ENCODE measurements at regions not wholly inside any gene's neighbourhood (a gene's known extent, or its start where the extent isn't known, plus 50 kb on each side); places are given as distances from the start of the nearest gene placed in this dataset.
A peak's percentile ranks its signal among the peaks of the same experiment; 100 is the strongest.

DNA sequence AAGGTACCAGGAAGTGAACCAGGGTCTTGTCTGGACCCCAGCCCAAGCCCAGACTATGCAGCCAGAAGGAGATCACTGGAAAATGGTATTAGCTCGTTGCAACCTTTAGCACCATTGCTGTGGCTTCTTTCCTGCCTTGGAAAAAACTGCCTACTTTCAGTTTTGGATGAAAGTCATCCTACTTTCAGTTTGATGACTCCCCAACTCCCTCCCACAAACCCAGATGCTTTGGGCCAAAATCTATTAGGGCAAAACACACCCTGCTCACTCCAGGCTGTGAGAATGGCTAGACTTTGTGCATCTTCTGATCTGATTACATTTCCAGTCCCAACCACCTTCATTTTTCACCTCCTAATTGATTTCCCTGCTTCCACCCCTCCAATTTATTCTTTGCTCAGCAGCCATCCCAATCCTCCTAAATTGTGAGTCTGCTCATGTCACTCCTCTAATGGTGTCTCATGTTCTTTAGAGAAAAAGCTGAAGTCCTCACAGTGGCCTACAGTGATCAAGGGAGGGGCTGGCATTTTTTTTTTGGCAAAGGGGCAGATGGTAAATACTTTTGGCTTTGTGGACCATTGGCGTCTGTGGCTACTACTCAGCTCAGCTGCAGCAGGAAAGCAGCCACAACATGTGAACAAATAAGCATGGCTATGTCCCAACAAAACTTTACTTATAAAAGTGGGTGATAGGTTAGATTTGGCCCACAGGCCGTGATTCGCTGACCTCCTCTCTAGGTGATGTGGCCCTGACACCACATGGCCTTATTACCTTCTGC is 368.7 kb downstream of the SLC4A3 start:
- no peak overlapping the region for H3K27ac Mint-ChIP-seq
- ChIA-PET POLR2A (no interaction called here), CTCF (interaction anchor here (1.5 to 2.8 kb wide), 4 partner anchors 36 to 268 kb away, joined by 3 to 13 read pairs (median 4); no protein-coding TSS in a partner anchor)
- H3K27me3 Mint-ChIP-seq (ENCODE audit: low read depth) = no peaks in the 10 kb centered on the region; the same call in 1 of the 2 replicates
- H3K4me3 Mint-ChIP-seq = no peak overlapping the region
- DNase-seq (ENCODE audit: low spot score) (no peak), ATAC-seq (no peak)
- H3K36me3 Mint-ChIP-seq = no peaks in the 10 kb centered on the region
- TF ChIP-seq E2F5 (CRISPR knock-in tag; IDR thresholded peaks at IDR 0.05) = no peak
- TF ChIP-seq JUN (CRISPR knock-in tag; IDR thresholded peaks at IDR 0.05) = no peak
- no peak for TF ChIP-seq E2F4 (CRISPR knock-in tag; IDR thresholded peaks at IDR 0.05; ENCODE audit: borderline replicate concordance, low read depth)
- no peak for TF ChIP-seq TP53 (CRISPR knock-in tag; IDR thresholded peaks at IDR 0.05)
- TF ChIP-seq TEAD4 (CRISPR knock-in tag; IDR thresholded peaks at IDR 0.05) = no peak
- no peak for TF ChIP-seq ATF1 (CRISPR knock-in tag; IDR thresholded peaks at IDR 0.05)
- peaks cover 15% of the 10 kb centered on the region for H3K4me1 Mint-ChIP-seq
- H3K9me3 Mint-ChIP-seq = peaks cover 1% of the 10 kb centered on the region; the same call in 1 of the 2 replicates

- CTCF ChIA-PET = interaction anchor here (0.6 to 2.9 kb wide), 37 partner anchors 9 to 1583 kb away, joined by 3 to 38 read pairs (median 3); no protein-coding TSS in a partner anchor
- Mint-ChIP-seq H3K36me3 (no peaks in the 10 kb centered on the region), H3K9me3 (no peaks in the 10 kb centered on the region), H3K27ac (no peak overlapping the region), H3K4me3 (no peak overlapping the region), H3K27me3 (ENCODE audit: low read depth) (no peaks in the 10 kb centered on the region; the same call in 1 of the 2 replicates), H3K4me1 (peaks cover 15% of the 10 kb centered on the region)
- DNase-seq (ENCODE audit: low spot score) (peak; percentile 85), ATAC-seq (peak; percentile 86)
- POLR2A ChIA-PET = no interaction called here
- TF ChIP-seq ZNF281 (CRISPR knock-in tag; IDR thresholded peaks at IDR 0.05) = no peak
- TF ChIP-seq, protein P1, sequence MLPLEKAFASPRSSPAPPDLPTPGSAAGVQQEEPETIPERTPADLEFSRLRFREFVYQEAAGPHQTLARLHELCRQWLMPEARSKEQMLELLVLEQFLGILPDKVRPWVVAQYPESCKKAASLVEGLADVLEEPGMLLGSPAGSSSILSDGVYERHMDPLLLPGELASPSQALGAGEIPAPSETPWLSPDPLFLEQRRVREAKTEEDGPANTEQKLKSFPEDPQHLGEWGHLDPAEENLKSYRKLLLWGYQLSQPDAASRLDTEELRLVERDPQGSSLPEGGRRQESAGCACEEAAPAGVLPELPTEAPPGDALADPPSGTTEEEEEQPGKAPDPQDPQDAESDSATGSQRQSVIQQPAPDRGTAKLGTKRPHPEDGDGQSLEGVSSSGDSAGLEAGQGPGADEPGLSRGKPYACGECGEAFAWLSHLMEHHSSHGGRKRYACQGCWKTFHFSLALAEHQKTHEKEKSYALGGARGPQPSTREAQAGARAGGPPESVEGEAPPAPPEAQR (CRISPR knock-in tag; IDR thresholded peaks at IDR 0.05) = no peak
- no peak for TF ChIP-seq KAT7 (CRISPR knock-in tag; IDR thresholded peaks at IDR 0.05; ENCODE audit: borderline replicate concordance)
- no peak for TF ChIP-seq ETV6 (CRISPR knock-in tag; IDR thresholded peaks at IDR 0.05)
- TF ChIP-seq, protein P2, sequence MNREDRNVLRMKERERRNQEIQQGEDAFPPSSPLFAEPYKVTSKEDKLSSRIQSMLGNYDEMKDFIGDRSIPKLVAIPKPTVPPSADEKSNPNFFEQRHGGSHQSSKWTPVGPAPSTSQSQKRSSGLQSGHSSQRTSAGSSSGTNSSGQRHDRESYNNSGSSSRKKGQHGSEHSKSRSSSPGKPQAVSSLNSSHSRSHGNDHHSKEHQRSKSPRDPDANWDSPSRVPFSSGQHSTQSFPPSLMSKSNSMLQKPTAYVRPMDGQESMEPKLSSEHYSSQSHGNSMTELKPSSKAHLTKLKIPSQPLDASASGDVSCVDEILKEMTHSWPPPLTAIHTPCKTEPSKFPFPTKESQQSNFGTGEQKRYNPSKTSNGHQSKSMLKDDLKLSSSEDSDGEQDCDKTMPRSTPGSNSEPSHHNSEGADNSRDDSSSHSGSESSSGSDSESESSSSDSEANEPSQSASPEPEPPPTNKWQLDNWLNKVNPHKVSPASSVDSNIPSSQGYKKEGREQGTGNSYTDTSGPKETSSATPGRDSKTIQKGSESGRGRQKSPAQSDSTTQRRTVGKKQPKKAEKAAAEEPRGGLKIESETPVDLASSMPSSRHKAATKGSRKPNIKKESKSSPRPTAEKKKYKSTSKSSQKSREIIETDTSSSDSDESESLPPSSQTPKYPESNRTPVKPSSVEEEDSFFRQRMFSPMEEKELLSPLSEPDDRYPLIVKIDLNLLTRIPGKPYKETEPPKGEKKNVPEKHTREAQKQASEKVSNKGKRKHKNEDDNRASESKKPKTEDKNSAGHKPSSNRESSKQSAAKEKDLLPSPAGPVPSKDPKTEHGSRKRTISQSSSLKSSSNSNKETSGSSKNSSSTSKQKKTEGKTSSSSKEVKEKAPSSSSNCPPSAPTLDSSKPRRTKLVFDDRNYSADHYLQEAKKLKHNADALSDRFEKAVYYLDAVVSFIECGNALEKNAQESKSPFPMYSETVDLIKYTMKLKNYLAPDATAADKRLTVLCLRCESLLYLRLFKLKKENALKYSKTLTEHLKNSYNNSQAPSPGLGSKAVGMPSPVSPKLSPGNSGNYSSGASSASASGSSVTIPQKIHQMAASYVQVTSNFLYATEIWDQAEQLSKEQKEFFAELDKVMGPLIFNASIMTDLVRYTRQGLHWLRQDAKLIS (CRISPR knock-in tag; IDR thresholded peaks at IDR 0.05; ENCODE audit: borderline replicate concordance) = no peak
- TF ChIP-seq SMAD4 (CRISPR knock-in tag; IDR thresholded peaks at IDR 0.05) = no peak
- no peak for TF ChIP-seq TEAD4 (CRISPR knock-in tag; IDR thresholded peaks at IDR 0.05)
- TF ChIP-seq PRRX2 (CRISPR knock-in tag; IDR thresholded peaks at IDR 0.05) = no peak
- no peak for TF ChIP-seq CBFB (CRISPR knock-in tag; IDR thresholded peaks at IDR 0.05; ENCODE audit: low read depth)
- TF ChIP-seq ZBTB43 (CRISPR knock-in tag; IDR thresholded peaks at IDR 0.05) = 0 out of 2 replicates have a peak, but pooled peaks have one; percentile 18
- peak; percentile 56; the same call in 1 of the 2 replicates for TF ChIP-seq CTCF (IDR thresholded peaks at IDR 0.05)
- no peak for TF ChIP-seq IRF2 (CRISPR knock-in tag; IDR thresholded peaks at IDR 0.05; ENCODE audit: borderline replicate concordance, low read depth)
- TF ChIP-seq SP1 (CRISPR knock-in tag; conservative IDR thresholded peaks at IDR 0.05) = no peak
- peak; percentile 53; the same call in 1 of the 2 replicates for TF ChIP-seq MAX (CRISPR knock-in tag; IDR thresholded peaks at IDR 0.05)
- no peak for TF ChIP-seq RELA (CRISPR knock-in tag; IDR thresholded peaks at IDR 0.05; ENCODE audit: borderline replicate concordance)
These were observed 370.0 kb downstream of the SLC4A3 start for GRCh38 chr2:219997341-219997851.

Data from WTC11 (cell line).